Loucy (cell line): ENCODE measurements at regions not wholly inside any gene's neighbourhood (a gene's known extent, or its start where the extent isn't known, plus 50 kb on each side); places are given as distances from the start of the nearest gene placed in this dataset.

Experiments
- H2AFZ ChIP-seq: fragments of 200-600 bp; sonication (generic); 2 replicates; pipeline ENCODE4 v1.6.0; 2016; ENCODE audit warnings: antibody characterized with exemption, mild to moderate bottlenecking, low read length, moderate library complexity
- H3F3A ChIP-seq: fragments of 200-600 bp; 2 replicates; pipeline ENCODE4 v1.6.0; 2016; ENCODE audit warnings: antibody characterized with exemption, low read depth, mild to moderate bottlenecking
- H3K27me3 ChIP-seq: fragments of 200-600 bp; sonication (generic); 2 replicates; pipeline ENCODE4 v1.6.1; 2014; ENCODE audit warnings: low read length, mild to moderate bottlenecking; ENCODE audit not compliant: insufficient read depth, poor library complexity, severe bottlenecking
- H3K36me3 ChIP-seq: fragments of 200-600 bp; sonication (generic); 2 replicates; pipeline ENCODE4 v1.6.1; 2016; ENCODE audit warnings: low read length; ENCODE audit not compliant: insufficient read depth
- H3K4me1 ChIP-seq: fragments of 200-600 bp; sonication (generic); 2 replicates; pipeline ENCODE4 v1.5.1; 2014; ENCODE audit warnings: low read length, mild to moderate bottlenecking; ENCODE audit not compliant: insufficient read depth, poor library complexity, severe bottlenecking
- H3K4me2 ChIP-seq: fragments of 200-600 bp; sonication (generic); 2 replicates; pipeline ENCODE4 v1.6.0; 2014; ENCODE audit warnings: antibody characterized with exemption, low read length, low read depth, mild to moderate bottlenecking; ENCODE audit not compliant: poor library complexity, severe bottlenecking
- H3K4me3 ChIP-seq: fragments of 200-600 bp; sonication (generic); 2 replicates; pipeline ENCODE4 v1.5.1; 2014; ENCODE audit warnings: low read length, mild to moderate bottlenecking, mixed read lengths; ENCODE audit not compliant: poor library complexity, severe bottlenecking
- H3K79me2 ChIP-seq: fragments of 200-600 bp; sonication (generic); 2 replicates; pipeline ENCODE4 v1.6.1; 2014; ENCODE audit warnings: low read length; ENCODE audit not compliant: insufficient read depth
- H3K9ac ChIP-seq: fragments of 200-600 bp; sonication (generic); 2 replicates; pipeline ENCODE4 v1.6.0; 2014; ENCODE audit warnings: mild to moderate bottlenecking, low read depth, low read length, moderate library complexity; ENCODE audit not compliant: poor library complexity, severe bottlenecking
- H3K9me2 ChIP-seq: fragments of 200-600 bp; sonication (generic); replicated peaks from 2 replicates; pipeline ENCODE4 v1.6.1; 2016; ENCODE audit warnings: low read depth, low read length, mixed read lengths
- H3K9me3 ChIP-seq: fragments of 200-600 bp; sonication (generic); 2 replicates; pipeline ENCODE4 v1.6.1; 2014; ENCODE audit warnings: mild to moderate bottlenecking, antibody characterized with exemption, low read length, low read depth; ENCODE audit not compliant: insufficient read depth
- H4K20me1 ChIP-seq: fragments of 200-600 bp; sonication (generic); 2 replicates; pipeline ENCODE4 v1.6.0; 2014; ENCODE audit warnings: antibody characterized with exemption, low read length, mild to moderate bottlenecking; ENCODE audit not compliant: insufficient read depth, poor library complexity, severe bottlenecking
- CTCF ChIP-seq: fragments of 200-600 bp; sonication (generic); conservative IDR thresholded peaks from 2 replicates; pipeline ENCODE4 v1.5.1; 2014; ENCODE audit warnings: mild to moderate bottlenecking, antibody characterized with exemption, low read length
- EZH2phosphoT487 ChIP-seq: fragments of 200-600 bp; IDR thresholded peaks from 2 replicates; pipeline ENCODE4 v1.6.1; 2018; ENCODE audit warnings: antibody characterized with exemption, mild to moderate bottlenecking, moderate library complexity, borderline replicate concordance

DNA sequence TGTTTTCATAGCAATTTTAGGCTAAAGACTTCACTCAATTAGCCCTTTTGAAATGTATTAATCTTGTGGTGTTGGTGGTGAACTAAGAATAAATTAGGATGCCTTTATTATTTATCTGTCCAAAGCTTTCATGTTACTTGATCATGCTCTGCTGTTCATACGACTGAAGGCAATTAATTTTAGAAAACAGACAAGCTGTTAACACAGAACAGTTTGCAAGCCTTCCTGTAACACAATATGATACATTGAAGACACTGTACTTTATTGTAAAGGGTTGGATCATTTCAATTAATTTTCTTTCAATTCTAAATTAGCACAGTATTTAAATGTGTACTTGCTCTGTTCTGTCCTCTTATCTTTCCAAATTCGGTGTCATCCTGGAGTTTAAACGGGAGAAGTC is 794.3 kb upstream of the MIR17HG start:
- no peak overlapping the region for H3K4me3 ChIP-seq
- H2AFZ ChIP-seq: no peak overlapping the region
- H3K4me2 ChIP-seq: no peak overlapping the region
- no peaks in the 10 kb centered on the region for H3K27me3 ChIP-seq
- no peaks in the 10 kb centered on the region for H3K79me2 ChIP-seq
- TF ChIP-seq EZH2phosphoT487 (no peak), CTCF (no peak)
- H3F3A ChIP-seq: no peaks in the 10 kb centered on the region
- no peak overlapping the region for H3K9ac ChIP-seq
- no peaks in the 10 kb centered on the region for H3K9me3 ChIP-seq
- no peaks in the 10 kb centered on the region for H4K20me1 ChIP-seq
- no peaks in the 10 kb centered on the region for H3K9me2 ChIP-seq
- H3K36me3 ChIP-seq: no peaks in the 10 kb centered on the region
- H3K4me1 ChIP-seq: no peaks in the 10 kb centered on the region

DNA sequence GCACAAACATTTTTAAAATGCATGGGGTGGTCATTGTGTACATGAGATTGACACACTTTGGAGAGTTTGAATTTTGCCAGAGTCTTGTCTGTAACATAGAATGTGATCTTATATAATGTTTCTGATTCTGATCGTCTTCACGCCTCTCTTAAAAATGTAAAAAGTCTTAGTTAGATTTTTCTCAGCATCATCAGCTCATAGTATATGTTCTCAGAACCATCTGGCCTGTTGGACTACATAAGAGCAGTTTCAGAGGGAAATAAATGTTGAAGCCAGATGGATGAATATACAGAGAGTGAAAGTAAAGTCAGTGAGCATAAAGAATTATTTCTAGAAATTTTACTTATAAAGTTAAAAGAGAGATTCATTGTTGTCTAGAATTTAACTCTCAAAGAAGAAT is 789.9 kb upstream of the MIR17HG start:
- H3K9me3 ChIP-seq: no peaks in the 10 kb centered on the region
- H3K4me3 ChIP-seq: no peak overlapping the region
- H3K9ac ChIP-seq: no peak overlapping the region
- TF ChIP-seq EZH2phosphoT487: no peak
- no peak for TF ChIP-seq CTCF
- H3K27me3 ChIP-seq: no peaks in the 10 kb centered on the region
- no peaks in the 10 kb centered on the region for H3K36me3 ChIP-seq
- H2AFZ ChIP-seq: no peak overlapping the region
- no peak overlapping the region for H3K4me2 ChIP-seq
- H3K4me1 ChIP-seq: no peaks in the 10 kb centered on the region
- no peaks in the 10 kb centered on the region for H4K20me1 ChIP-seq
- no peaks in the 10 kb centered on the region for H3K9me2 ChIP-seq
- no peaks in the 10 kb centered on the region for H3K79me2 ChIP-seq
- H3F3A ChIP-seq: no peaks in the 10 kb centered on the region

- Histone ChIP-seq H2AFZ (no peak overlapping the region), H3F3A (no peaks in the 10 kb centered on the region), H3K9ac (no peak overlapping the region), H3K4me3 (no peak overlapping the region), H3K9me2 (no peaks in the 10 kb centered on the region), H3K36me3 (no peaks in the 10 kb centered on the region), H4K20me1 (no peaks in the 10 kb centered on the region), H3K79me2 (no peaks in the 10 kb centered on the region), H3K27me3 (no peaks in the 10 kb centered on the region), H3K9me3 (no peaks in the 10 kb centered on the region), H3K4me2 (no peak overlapping the region), H3K4me1 (no peaks in the 10 kb centered on the region)
- TF ChIP-seq CTCF (no peak), EZH2phosphoT487 (no peak)
Measured at GRCh38 chr13:90562443-90562842, 785.0 kb upstream of the MIR17HG start.
